HG03565 (cell line): ENCODE measurements at regions not wholly inside any gene's neighbourhood (a gene's known extent, or its start where the extent isn't known, plus 50 kb on each side); places are given as distances from the start of the nearest gene placed in this dataset.

Experiments used
- ATAC-seq: cut with Tn5 transposase; IDR thresholded peaks from one replicate; pipeline ENCODE4 v1.9.1; 2021; ENCODE audit warnings: mild to moderate bottlenecking, moderate library complexity; ENCODE audit not compliant: unreplicated experiment

- ATAC-seq: no peak
Measured at GRCh38 chr14:25552826-25553225, 502.9 kb upstream of the STXBP6 start.

DNA sequence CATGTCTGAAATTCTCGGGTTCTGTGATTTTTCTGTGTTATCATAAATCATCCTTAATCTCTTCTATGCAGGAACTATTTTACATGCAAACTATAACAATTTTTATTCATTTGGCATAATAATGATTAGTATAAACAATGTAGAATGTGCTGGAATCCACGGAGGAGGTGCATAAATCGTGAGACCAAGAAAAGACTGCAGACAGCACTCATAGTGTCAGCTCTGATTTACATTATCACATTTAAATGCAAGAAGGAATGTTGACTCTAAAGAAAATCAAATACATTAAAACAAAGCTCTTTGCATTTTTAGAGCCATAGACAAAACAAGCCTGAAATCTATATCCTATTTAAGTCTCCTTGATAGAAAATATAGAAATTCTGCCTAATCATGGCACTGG, 501.7 kb upstream of the STXBP6 start:
- no peak for ATAC-seq

DNA sequence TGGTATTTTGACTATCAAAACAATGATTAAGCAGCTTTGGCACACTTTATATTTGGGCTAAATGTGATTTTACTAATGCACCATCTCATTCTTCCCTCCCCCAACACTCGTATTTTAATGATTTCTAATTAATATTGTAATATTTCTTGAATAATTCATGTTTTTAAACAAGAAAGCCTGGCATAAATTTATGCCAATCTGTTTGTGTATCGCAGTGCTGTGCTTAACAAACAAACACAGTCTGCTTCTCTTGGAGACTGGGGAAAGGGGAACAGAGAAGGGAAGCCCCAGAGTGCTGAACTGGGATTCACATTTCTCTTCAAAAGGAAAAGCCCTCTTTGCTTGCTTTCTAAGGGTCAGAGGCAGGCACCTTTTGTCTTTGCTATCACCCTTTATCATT, 496.9 kb upstream of the STXBP6 start:
- no peak for ATAC-seq

GRCh38 chr14:25537846-25538455, 488.0 kb upstream of the STXBP6 start:
- no peak for ATAC-seq

- ATAC-seq: no peak
Measured at GRCh38 chr14:25526290-25526689, 476.3 kb upstream of the STXBP6 start.

DNA sequence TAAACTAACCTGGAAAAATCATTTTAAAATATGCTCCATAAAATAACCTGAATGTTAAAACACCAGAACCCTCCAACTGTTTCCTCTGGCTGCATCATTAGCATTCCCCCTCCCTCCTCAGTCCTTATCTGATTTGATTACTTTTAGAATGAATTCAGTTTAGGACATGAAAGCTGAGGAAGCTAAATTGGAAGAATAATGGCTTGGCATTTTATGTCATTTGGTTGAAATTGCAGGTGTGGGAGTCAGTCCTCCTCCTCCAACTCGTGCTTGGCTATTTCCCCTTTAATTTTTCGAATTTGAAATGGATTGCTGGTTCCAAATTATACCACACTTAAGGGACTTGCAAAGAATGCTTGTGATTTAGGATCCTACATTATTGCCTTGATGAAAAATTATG, 473.0 kb upstream of the STXBP6 start:
- no peak for ATAC-seq

GRCh38 chr14:25522116-25522515, 472.2 kb upstream of the STXBP6 start:
- no peak for ATAC-seq

- ATAC-seq: no peak
Measured at GRCh38 chr14:25521616-25522015, 471.7 kb upstream of the STXBP6 start.

GRCh38 chr14:25520821-25521220, 470.9 kb upstream of the STXBP6 start:
- no peak for ATAC-seq

DNA sequence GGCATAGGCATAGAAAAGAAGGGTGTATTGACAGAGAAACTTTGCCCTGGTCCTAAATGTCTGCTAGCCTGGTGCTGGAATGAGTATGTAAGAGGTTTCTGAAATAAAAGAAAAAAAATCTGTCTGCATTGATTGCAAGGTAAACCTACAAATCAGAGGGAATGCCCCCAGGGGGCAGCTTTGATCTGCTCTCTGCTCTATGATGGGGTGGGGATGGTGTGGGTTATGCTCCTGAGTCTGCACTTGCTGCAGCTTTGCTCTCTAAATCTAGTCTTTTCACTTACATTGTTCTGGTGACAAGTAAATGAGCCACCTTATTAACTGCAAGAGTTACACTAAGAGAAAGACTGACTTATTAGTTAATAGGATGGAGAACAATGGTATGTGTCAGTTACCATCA, 468.4 kb upstream of the STXBP6 start:
- ATAC-seq: no peak

- ATAC-seq: no peak
Measured at GRCh38 chr14:25516838-25517237, 466.9 kb upstream of the STXBP6 start.

DNA sequence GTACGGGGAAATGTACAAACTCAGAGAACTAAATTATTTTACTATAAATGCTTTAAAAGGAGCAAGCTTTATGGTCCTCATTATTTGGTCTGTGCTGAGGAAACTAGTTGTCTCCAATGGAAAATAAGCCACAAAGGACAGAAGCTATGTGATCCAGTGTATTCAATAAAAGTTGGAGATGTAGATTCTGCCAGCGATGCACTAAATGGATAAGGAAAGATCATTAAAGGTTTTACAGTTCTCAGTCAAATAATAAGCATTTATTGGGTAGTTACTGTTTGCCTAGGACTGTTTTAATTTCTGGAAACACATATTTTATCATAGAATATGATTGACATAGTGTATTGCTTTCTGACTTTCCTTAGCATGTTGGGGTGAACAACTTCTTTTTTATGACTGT, 458.9 kb upstream of the STXBP6 start:
- no peak for ATAC-seq

DNA sequence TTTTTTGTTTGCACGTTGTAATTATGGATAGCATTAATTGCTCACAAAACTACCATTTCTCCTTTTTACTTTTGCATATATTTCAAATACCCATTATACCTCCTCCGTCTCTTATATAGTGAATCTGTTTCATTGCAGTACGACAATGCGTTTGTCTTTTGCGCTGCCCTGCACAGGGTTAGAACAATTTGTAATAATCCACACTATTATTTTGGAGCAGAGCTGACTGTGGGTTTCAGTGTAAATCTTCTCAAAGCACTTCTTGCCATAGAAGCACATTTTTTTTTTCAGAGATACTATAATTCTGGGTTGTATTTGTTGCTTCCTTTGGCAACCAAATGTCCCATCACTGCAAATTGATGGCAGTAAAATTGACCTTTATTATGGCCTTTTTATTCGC, 451.8 kb upstream of the STXBP6 start:
- ATAC-seq: no peak

- ATAC-seq: no peak
Measured at GRCh38 chr14:25488961-25489360, 439.0 kb upstream of the STXBP6 start.

- ATAC-seq: no peak
Measured at GRCh38 chr14:25485381-25485780, 435.4 kb upstream of the STXBP6 start.

DNA sequence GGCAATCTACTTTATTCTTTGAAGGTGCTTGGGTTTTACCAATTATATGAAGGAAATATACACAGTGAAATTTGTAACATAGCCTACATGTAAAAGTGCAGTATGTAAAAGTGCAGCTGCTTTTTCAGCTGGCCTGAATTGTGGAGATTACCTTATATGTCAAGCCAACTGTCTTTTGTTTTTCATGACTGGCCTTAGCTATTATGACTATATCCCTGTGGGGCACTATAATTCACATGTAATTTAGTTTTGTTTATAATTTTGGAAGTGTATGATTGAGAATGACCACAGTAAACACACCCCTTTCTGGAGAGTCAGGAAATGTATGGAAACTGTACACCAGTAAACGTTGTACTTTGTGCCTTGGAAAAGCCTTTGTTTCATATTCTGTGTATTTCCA, 435.0 kb upstream of the STXBP6 start:
- no peak for ATAC-seq

GRCh38 chr14:25484235-25484634, 434.3 kb upstream of the STXBP6 start:
- no peak for ATAC-seq

DNA sequence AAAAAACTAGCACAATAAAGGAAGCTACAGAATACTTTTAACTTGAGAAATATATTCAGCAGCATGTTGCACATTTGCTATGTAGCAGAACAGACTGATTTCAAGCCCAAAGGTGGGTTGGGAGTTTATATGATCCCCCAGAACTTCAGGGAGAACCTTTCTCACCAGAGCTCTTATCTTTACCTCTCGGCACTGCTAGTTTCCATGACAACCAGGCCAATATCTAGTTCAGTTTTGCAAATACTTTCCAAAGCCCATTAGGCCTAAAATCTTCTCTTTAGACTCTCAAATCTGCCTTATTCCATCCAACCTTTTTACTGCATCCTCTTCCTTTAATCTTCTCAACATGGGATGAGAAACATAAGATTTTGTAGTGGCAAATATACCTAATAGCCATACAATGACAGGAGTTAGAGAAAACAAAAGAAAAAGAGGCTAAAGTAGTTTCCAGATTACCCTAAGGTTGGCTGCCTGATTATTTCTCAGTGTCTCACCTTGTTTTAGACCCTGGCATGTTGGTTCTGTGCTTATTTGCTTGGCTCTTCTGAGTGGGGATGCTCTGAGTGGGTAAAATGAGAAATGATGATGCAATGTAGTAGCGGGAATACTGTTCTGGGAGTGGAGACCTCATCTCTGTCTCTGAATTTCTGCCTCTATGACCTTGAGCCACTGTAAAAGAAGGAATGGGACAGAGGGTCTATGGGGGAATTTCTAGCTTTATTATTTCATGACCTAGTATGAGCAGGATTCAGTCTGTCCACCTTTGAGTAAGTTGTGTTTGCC, 427.6 kb upstream of the STXBP6 start:
- no peak for ATAC-seq

GRCh38 chr14:25472700-25473099, 422.8 kb upstream of the STXBP6 start:
- no peak for ATAC-seq

DNA sequence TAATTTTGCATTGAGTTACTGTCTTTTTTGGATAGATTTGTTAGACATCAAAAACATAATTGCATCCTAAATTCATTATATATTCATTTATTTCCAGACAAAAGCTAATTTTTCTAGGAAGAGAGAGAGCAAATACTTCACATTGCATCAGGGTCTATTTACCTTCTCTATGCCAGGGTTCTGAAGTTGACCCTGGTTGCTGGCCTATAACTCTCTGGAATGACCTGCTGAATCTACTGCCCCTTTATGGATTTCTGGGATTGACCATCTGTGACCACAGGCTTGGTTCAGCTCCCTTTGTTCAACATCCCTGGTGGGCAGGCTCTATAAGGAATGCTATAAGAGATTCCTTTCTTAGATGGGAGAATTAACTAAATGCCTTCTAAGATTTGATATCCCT, 414.8 kb upstream of the STXBP6 start:
- no peak for ATAC-seq

DNA sequence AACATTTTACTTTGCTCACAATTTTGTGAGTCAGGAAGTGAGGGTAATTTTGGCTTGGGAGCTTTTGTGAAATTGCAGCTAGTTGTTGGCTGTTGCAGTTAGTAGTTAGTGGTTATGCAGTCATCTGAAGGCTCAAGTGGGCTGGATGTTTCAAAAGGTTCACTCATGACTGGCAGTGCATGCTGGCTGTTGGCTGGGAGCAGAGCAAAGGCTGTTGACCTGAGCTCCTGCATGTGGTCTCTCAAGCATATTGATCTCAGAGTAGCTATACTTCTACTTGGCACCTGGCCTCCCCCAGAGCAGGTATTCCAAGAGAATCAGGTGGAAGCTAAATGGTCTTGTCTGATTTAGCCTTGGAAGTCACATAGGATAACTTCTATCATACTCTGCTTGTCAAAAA, 414.1 kb upstream of the STXBP6 start:
- ATAC-seq: no peak

- no peak for ATAC-seq
Measured at GRCh38 chr14:25463480-25463879, 413.5 kb upstream of the STXBP6 start.

- ATAC-seq: no peak
Measured at GRCh38 chr14:25461780-25462179, 411.8 kb upstream of the STXBP6 start.
